ENCODE measurements at regions not wholly inside any gene's neighbourhood (a gene's known extent, or its start where the extent isn't known, plus 50 kb on each side); places are given as distances from the start of the nearest gene placed in this dataset.

DNA sequence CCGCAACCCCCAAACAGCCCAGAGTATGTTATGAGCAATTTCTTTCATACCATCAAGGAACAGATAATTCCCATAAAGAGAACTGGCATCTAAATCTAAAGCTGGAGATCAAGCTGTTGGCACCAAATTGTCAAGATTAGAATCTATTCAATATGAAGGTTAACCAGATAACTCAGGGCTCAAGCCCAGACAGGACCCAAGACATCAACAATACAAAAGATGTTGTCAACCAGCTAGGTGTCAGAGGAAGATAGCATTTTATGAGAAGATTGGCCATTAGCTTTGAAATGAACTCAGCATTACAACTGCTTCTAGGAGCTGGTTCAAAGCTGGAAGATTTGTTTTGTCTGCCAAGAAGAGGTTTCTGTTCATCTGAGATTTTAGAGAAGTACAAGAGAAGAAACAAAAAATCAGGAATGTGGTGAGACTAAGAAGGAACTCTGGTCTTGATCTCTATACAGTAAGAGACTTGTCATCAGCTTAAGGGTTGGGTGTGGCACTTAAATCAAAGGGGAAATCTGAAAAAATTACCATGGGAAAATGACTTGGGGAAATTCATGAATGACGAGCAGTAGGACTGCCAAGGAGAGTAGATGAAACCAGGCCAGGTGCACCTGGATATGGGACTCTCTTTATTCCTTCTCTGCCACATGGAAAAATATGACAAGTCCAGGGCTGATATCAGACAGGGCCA lies 64.2 kb upstream of the COX10 start:
- DNase-seq, result no peak

DNA sequence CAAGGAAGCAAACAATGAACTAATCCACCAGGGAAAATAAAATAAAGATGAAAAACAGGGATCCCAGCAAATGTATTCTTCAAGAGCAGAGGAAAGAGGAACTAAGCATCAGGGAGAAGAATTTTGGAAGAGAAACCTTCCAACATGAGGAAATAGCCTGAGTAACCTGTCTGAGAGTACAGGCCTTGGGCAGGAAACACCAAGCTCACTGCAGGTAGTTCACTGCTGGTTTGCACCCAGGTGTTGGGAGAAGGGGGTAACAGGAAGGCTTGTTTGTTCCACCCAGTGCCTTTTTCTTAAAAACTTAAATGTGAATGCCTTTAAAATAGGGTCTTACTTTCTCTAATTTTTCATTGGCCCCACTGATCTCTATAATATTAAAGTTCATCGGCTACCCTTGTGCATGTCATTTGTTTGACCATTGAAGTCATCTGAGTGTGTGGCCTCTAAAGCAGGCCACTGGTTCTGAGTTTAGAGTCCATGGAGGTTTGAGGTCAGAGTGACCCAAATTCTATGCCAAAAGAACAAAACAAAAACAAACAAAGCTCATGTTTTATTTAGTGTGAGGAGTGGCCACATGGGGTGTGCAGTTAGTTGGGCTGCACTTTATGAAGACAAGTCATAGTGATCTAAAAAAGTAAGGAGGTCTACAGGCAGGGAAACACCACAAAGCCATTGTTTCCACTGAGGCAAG lies 62.9 kb upstream of the COX10 start:
- DNase-seq, result no peak

GRCh38 chr17:14007951-14008350 lies 61.4 kb upstream of the COX10 start:
- no peak for DNase-seq

- no peak for DNase-seq
Measured at GRCh38 chr17:14011036-14011692, 58.1 kb upstream of the COX10 start.

DNA sequence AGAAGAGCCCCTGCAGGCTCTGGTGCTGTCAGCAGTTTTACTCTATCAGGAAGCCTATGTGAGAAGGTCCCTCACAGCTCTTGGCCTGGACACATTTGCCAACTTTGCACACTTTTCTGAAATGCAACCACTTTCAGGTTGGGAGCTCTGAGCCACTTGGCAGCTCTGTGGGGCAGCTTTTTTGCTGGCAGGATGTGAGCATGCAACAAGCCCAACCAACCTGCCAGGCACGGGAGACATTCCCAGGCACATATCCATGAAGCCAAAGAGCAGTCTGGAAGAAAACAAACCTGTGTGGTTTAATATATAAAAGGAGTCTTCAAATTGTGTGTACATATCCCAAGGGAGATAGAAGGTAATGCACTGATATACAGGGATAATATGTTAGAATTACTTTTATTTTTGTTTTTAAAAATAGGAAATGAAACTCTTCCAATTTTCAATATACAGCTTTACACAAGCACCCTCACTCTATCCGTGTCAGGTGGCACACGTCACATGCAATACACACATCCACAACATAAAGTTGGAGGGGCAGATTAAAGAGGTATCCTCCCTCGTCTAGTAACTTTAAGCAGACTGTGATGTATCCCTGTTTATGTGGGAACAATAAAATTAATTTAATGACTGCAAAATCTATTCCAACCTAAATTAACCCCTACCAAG lies 57.4 kb upstream of the COX10 start:
- DNase-seq, result no peak

DNA sequence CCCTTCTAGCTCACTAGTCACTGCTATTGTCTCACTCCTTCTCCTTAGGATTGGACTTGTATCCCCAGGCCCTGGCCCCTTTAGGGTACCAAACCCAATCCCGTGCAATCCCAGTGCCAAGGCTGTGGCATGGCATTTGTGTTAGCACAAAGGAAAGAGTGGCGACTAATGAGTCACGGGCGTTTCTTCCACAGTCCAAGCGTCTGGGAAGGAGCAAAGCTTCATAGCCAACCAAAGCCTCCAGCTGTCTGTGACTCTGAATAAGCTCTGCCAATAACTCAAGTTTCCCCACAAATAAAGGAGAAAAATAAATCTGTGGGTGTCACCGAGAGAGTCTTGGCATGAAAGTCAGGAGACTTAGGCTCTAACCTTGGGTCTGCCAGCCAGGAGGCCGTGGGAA lies 54.6 kb upstream of the COX10 start:
- no peak for DNase-seq

DNA sequence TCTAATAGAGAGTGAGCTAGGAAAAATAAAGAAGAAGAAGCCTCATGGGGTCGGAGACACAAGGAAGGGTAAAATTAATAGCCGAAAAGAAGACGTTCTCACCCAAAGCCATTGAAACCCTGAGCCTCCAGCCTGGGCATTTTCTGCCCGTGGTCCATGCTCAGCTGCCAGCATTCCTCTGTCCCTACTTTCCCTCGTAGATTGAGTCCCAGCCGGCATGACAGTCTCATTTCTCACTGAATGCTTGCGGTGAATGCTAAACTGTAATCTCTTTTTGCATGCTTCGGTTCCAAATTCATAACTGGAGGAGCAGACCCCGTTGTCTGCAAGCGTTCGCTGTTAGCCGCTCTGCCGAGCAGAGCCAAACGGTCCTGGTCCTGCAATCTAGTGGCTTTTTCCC lies 54.0 kb upstream of the COX10 start:
- no peak for DNase-seq

DNA sequence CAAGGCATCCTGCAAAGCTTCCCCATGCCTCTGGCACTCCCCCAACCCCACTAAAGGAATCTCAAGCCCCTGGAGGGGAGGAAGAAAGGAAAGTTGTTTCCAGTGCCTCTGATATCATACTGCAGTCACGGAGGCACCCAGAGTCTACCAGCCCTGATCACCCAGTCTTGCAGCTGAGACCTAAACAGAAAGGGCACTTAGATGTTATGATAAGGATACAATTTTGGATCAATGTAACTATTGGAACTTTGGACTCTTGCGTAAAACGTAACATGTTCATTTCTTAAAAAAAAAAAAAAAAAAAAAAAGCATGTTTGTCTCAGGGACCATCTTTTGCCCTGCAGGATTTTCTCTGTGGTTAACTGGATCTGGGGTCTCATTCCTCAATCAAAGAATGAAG lies 52.4 kb upstream of the COX10 start:
- DNase-seq, result no peak

- no peak for DNase-seq
Measured at GRCh38 chr17:14019186-14019956, 49.9 kb upstream of the COX10 start.

All from kidney glomerular epithelial cell (primary cell).